ENCODE measurements at regions not wholly inside any gene's neighbourhood (a gene's known extent, or its start where the extent isn't known, plus 50 kb on each side); places are given as distances from the start of the nearest gene placed in this dataset.

GRCh38 chr11:27857014-27857413 lies 156.8 kb upstream of the BDNF start:
- no peak for DNase-seq

GRCh38 chr11:27848423-27848822 lies 148.2 kb upstream of the BDNF start:
- no peak for DNase-seq

- no peak for DNase-seq
Observed at GRCh38 chr11:27847496-27847895, 147.2 kb upstream of the BDNF start.

- no peak for DNase-seq
Observed at GRCh38 chr11:27842290-27842689, 142.0 kb upstream of the BDNF start.

- no peak for DNase-seq
Observed at GRCh38 chr11:27841023-27841422, 140.8 kb upstream of the BDNF start.

GRCh38 chr11:27839226-27839913 lies 139.1 kb upstream of the BDNF start:
- DNase-seq, result no peak

- DNase-seq, result no peak
Observed at GRCh38 chr11:27838674-27839073, 138.4 kb upstream of the BDNF start.

- DNase-seq, result no peak
Observed at GRCh38 chr11:27837895-27838563, 137.8 kb upstream of the BDNF start.

- no peak for DNase-seq
Observed at GRCh38 chr11:27830206-27830605, 130.0 kb upstream of the BDNF start.

- no peak for DNase-seq
Observed at GRCh38 chr11:27820249-27820648, 120.0 kb upstream of the BDNF start.

GRCh38 chr11:27816197-27816596 lies 115.9 kb upstream of the BDNF start:
- no peak for DNase-seq

GRCh38 chr11:27812341-27812740 lies 112.1 kb upstream of the BDNF start:
- DNase-seq, result no peak

GRCh38 chr11:27807596-27807995 lies 107.3 kb upstream of the BDNF start:
- no peak for DNase-seq

GRCh38 chr11:27806122-27806521 lies 105.9 kb upstream of the BDNF start:
- no peak for DNase-seq

GRCh38 chr11:27795955-27796861 lies 96.0 kb upstream of the BDNF start:
- peak; percentile 84 for DNase-seq

- DNase-seq, result no peak
Observed at GRCh38 chr11:27786864-27787263, 86.6 kb upstream of the BDNF start.

- DNase-seq, result no peak
Observed at GRCh38 chr11:27786331-27786730, 86.1 kb upstream of the BDNF start.

- no peak for DNase-seq
Observed at GRCh38 chr11:27783701-27784355, 83.6 kb upstream of the BDNF start.

GRCh38 chr11:27777033-27777432 lies 76.8 kb upstream of the BDNF start:
- no peak for DNase-seq

GRCh38 chr11:27773884-27774283 lies 73.6 kb upstream of the BDNF start:
- no peak for DNase-seq

GRCh38 chr11:27771516-27771915 lies 71.3 kb upstream of the BDNF start:
- DNase-seq, result no peak

GRCh38 chr11:27770576-27770975 lies 70.3 kb upstream of the BDNF start:
- DNase-seq, result no peak

GRCh38 chr11:27763736-27764135 lies 63.5 kb upstream of the BDNF start:
- no peak for DNase-seq
